Endothelial cell of umbilical vein (primary cell): ENCODE measurements at regions not wholly inside any gene's neighbourhood (a gene's known extent, or its start where the extent isn't known, plus 50 kb on each side); places are given as distances from the start of the nearest gene placed in this dataset.

Experiments
- BruUV-seq: library from RNA; stranded (reverse); fragments of 400-500 nt; replicated peaks from 2 replicates; lab custom pipeline; 2021; lab: Mats Ljungman, UMichigan
- CTCF ChIA-PET: fragments of 300-600, 350-600 bp; sonication (Branson Sonifier 250); formaldehyde crosslinking; loops from one replicate; lab custom pipeline; 2021; ENCODE audit warnings: antibody characterized with exemption, inconsistent platforms; lab: Charles Lee
- POLR2A ChIA-PET: fragments of 300-600, 350-600 bp; sonication (Branson Sonifier 250); formaldehyde crosslinking; loops from one replicate; lab custom pipeline; 2021; ENCODE audit warnings: antibody characterized with exemption, inconsistent platforms; lab: Charles Lee
- DNase-seq: peaks from one replicate; pipeline ENCODE4 v3.0.0-alpha.2; 2011; ENCODE audit warnings: low read depth, low spot score
- FAIRE-seq: peaks from 2 replicates; lab custom pipeline; 2011; peaks lifted over from hg19 to GRCh38; lab: Jason Lieb, UNC
- H2AFZ ChIP-seq: 2 replicates; pipeline ENCODE4 v1.6.0; 2012; ENCODE audit warnings: low read depth, low read length, control low read depth, inconsistent platforms
- H3K27ac ChIP-seq: 2 replicates; pipeline ENCODE4 v1.5.1; 2011; ENCODE audit warnings: low read depth, mild to moderate bottlenecking, control low read depth, low read length, moderate library complexity; ENCODE audit not compliant: insufficient read depth
- H3K27me3 ChIP-seq, 2 experiments: 2 replicates each; pipeline versions ENCODE4 v1.6.0 to v1.6.1; 2011; ENCODE audit warnings: low read length in 2 of 2, mixed read lengths in 1 of 2; ENCODE audit not compliant: control insufficient read depth in 2 of 2, insufficient read depth in 2 of 2
- H3K36me3 ChIP-seq, 2 experiments: 2 replicates in 1 of 2; 3 replicates in 1 of 2; pipeline ENCODE4 v1.5.1; 2011; ENCODE audit warnings: low read length in 2 of 2, mild to moderate bottlenecking in 1 of 2, moderate library complexity in 1 of 2; ENCODE audit not compliant: control insufficient read depth in 2 of 2, insufficient read depth in 2 of 2; ENCODE audit errors: extremely low read depth in 1 of 2
- H3K4me1 ChIP-seq: 3 replicates; pipeline ENCODE4 v1.5.1; 2011; ENCODE audit warnings: mild to moderate bottlenecking, low read length; ENCODE audit not compliant: control insufficient read depth, insufficient read depth; ENCODE audit errors: extremely low read depth
- H3K4me2 ChIP-seq: 2 replicates; pipeline ENCODE4 v1.6.1; 2011; ENCODE audit warnings: low read length, control low read depth, mixed read lengths; ENCODE audit not compliant: insufficient read depth
- H3K4me3 ChIP-seq, 3 experiments: fragments of 200-600 bp in 1 of 3; sonication (generic), shearing (Covaris generic) in 1 of 3; replicated peaks in 1 of 3; 2 replicates each; pipeline ENCODE4 v1.5.1; 2011 to 2016; ENCODE audit warnings: control low read depth in 3 of 3, low read length in 3 of 3, mild to moderate bottlenecking in 2 of 3, inconsistent platforms in 1 of 3, low read depth in 1 of 3, moderate library complexity in 1 of 3; ENCODE audit not compliant: insufficient read depth in 1 of 3
- H3K79me2 ChIP-seq: 2 replicates; pipeline ENCODE4 v1.6.0; 2012; ENCODE audit warnings: low read length, inconsistent platforms; ENCODE audit not compliant: control insufficient read depth, insufficient read depth
- H3K9ac ChIP-seq: replicated peaks from 2 replicates; pipeline ENCODE3; 2011; ENCODE audit warnings: low read length, control low read depth; ENCODE audit not compliant: insufficient read depth; ENCODE audit errors: extremely low read depth
- H3K9me1 ChIP-seq: replicated peaks from 3 replicates; pipeline ENCODE4 v1.6.0; 2011; ENCODE audit warnings: mild to moderate bottlenecking, low read length; ENCODE audit not compliant: control insufficient read depth, insufficient read depth; ENCODE audit errors: extremely low read depth
- H3K9me3 ChIP-seq: replicated peaks from 2 replicates; pipeline ENCODE4 v1.5.1; 2012; ENCODE audit warnings: low read length, inconsistent platforms; ENCODE audit not compliant: control insufficient read depth, insufficient read depth
- H4K20me1 ChIP-seq: replicated peaks from 2 replicates; pipeline ENCODE3; 2011; ENCODE audit warnings: mild to moderate bottlenecking, low read length; ENCODE audit not compliant: control insufficient read depth, insufficient read depth; ENCODE audit errors: extremely low read depth
- EZH2 ChIP-seq: IDR thresholded peaks from 2 replicates; pipeline ENCODE4 v1.6.1; 2012; ENCODE audit warnings: borderline replicate concordance, low read depth, mild to moderate bottlenecking, moderate library complexity, low read length, inconsistent platforms; ENCODE audit not compliant: severe bottlenecking
- FOS ChIP-seq: IDR thresholded peaks from 2 replicates; pipeline ENCODE4 v1.6.1; 2011; ENCODE audit warnings: mild to moderate bottlenecking, low read length, moderate library complexity, borderline replicate concordance; ENCODE audit not compliant: insufficient read depth
- GATA2 ChIP-seq: IDR thresholded peaks from 2 replicates; pipeline ENCODE4 v1.7.0; 2011; ENCODE audit warnings: low read depth, mild to moderate bottlenecking, moderate library complexity, mixed read lengths, low read length; ENCODE audit not compliant: insufficient read length, insufficient read depth
- JUN ChIP-seq: IDR thresholded peaks from 2 replicates; pipeline ENCODE4 v1.6.1; 2011; ENCODE audit warnings: borderline replicate concordance, low read depth; ENCODE audit not compliant: insufficient read length, insufficient read depth
- MYC ChIP-seq: IDR thresholded peaks from one replicate; pipeline ENCODE4 v1.6.1; 2011; ENCODE audit warnings: mild to moderate bottlenecking, low read depth, low read length
- POLR2A ChIP-seq: IDR thresholded peaks from 2 replicates; pipeline ENCODE4 v1.6.1; 2012; ENCODE audit warnings: low read depth, mild to moderate bottlenecking, control low read depth, low read length
- POLR2AphosphoS5 ChIP-seq: IDR thresholded peaks from 2 replicates; pipeline ENCODE4 v1.6.1; 2012; ENCODE audit warnings: low read depth, mild to moderate bottlenecking, control low read depth, low read length, moderate library complexity; ENCODE audit not compliant: insufficient read depth
- dilution Hi-C: fragments of 300-500 bp; cut with MboI; formaldehyde crosslinking; loops from one replicate; pipeline ENCODE4 v1.15.0; 2019; ENCODE audit warnings: low sequenced_read_pairs; ENCODE audit not compliant: extremely low pct_ligation_motif_present
- intact Hi-C: fragments of 100-400 bp; cut with micrococcal nuclease; formaldehyde crosslinking; loops from one replicate; pipeline ENCODE4 v1.10.0; 2022
- TF ChIP-seq, protein P1 (sequence below), 2 donors: IDR thresholded peaks; 1 replicate in 1 of 2; 2 replicates in 1 of 2; pipeline ENCODE4 v1.5.1; 2011; ENCODE audit warnings: low read length in 2 of 2, mild to moderate bottlenecking in 2 of 2, moderate library complexity in 2 of 2, control low read depth in 1 of 2, inconsistent platforms in 1 of 2, low read depth in 1 of 2; ENCODE audit not compliant: insufficient read depth in 1 of 2; ENCODE audit errors: extremely low read depth in 1 of 2
- TF ChIP-seq, protein P2 (sequence below): IDR thresholded peaks from 2 replicates; pipeline ENCODE4 v1.6.1; 2011; ENCODE audit not compliant: insufficient read depth, insufficient read length

DNA sequence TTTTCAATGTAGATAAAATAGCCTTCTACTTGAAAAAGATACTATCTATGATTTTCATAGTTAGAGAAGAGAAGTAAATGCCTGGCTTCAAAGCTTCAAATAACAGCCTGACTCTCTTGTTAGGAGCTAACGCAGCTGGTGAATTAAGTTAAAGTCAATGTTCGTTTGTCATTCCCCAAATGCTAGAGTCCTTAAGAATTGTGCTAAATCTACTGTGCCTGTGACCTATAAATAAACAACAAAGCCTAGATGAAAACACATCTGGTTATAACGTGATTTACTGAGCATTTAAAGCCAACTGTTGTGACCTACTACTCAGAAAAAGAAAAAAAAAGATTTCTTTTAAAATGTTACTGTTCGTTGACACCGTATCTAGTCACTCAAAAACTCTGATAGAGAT lies 134.7 kb downstream of the POLR1F start:
- no peaks in the 10 kb centered on the region for H3K36me3 ChIP-seq
- CTCF ChIA-PET, result no interaction called here
- no peak overlapping the region for H2AFZ ChIP-seq
- POLR2A ChIA-PET, result no interaction called here
- H3K79me2 ChIP-seq, result no peaks in the 10 kb centered on the region
- no peaks in the 10 kb centered on the region for H3K9me3 ChIP-seq
- no peak overlapping the region for H3K9ac ChIP-seq
- no peak for TF ChIP-seq JUN
- TF ChIP-seq, protein P1, sequence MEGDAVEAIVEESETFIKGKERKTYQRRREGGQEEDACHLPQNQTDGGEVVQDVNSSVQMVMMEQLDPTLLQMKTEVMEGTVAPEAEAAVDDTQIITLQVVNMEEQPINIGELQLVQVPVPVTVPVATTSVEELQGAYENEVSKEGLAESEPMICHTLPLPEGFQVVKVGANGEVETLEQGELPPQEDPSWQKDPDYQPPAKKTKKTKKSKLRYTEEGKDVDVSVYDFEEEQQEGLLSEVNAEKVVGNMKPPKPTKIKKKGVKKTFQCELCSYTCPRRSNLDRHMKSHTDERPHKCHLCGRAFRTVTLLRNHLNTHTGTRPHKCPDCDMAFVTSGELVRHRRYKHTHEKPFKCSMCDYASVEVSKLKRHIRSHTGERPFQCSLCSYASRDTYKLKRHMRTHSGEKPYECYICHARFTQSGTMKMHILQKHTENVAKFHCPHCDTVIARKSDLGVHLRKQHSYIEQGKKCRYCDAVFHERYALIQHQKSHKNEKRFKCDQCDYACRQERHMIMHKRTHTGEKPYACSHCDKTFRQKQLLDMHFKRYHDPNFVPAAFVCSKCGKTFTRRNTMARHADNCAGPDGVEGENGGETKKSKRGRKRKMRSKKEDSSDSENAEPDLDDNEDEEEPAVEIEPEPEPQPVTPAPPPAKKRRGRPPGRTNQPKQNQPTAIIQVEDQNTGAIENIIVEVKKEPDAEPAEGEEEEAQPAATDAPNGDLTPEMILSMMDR (IDR thresholded peaks at IDR 0.05; ENCODE audit: extremely low read depth in 1 of 2, insufficient read depth in 1 of 2, low read depth in 1 of 2, low read length in 2 of 2), result no peak
- no peak for TF ChIP-seq EZH2
- TF ChIP-seq POLR2A, result no peak
- no peak for TF ChIP-seq GATA2
- TF ChIP-seq, protein P2, sequence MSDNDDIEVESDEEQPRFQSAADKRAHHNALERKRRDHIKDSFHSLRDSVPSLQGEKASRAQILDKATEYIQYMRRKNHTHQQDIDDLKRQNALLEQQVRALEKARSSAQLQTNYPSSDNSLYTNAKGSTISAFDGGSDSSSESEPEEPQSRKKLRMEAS, result no peak
- no peak for TF ChIP-seq POLR2AphosphoS5
- no peak for TF ChIP-seq MYC
- TF ChIP-seq FOS, result no peak
- no TSS peak for BruUV-seq
- no peak for DNase-seq
- H3K27ac ChIP-seq, result no peak overlapping the region
- FAIRE-seq, result no peak
- H3K27me3 ChIP-seq, result no peaks in the 10 kb centered on the region
- intact Hi-C loops (no loop called here), dilution Hi-C loops (no loop called here)
- H3K4me2 ChIP-seq, result no peak overlapping the region
- H3K9me1 ChIP-seq, result no peaks in the 10 kb centered on the region
- no peaks in the 10 kb centered on the region for H3K4me1 ChIP-seq
- no peaks in the 10 kb centered on the region for H4K20me1 ChIP-seq
- no peak overlapping the region for H3K4me3 ChIP-seq
